ENCODE measurements at regions not wholly inside any gene's neighbourhood (a gene's known extent, or its start where the extent isn't known, plus 50 kb on each side); places are given as distances from the start of the nearest gene placed in this dataset.

GRCh38 chr13:80083081-80083852, 257.7 kb downstream of the SPRY2 start:
- TF ChIP-seq EP300 (IDR thresholded peaks at IDR 0.05) (no peak), CTCF (IDR thresholded peaks at IDR 0.05) (no peak), POLR2A (IDR thresholded peaks at IDR 0.05; ENCODE audit: low read depth) (no peak), POLR2AphosphoS5 (IDR thresholded peaks at IDR 0.05) (no peak)

Measured in esophagus muscularis mucosa (tissue), 4 donors.